ENCODE measurements at regions not wholly inside any gene's neighbourhood (a gene's known extent, or its start where the extent isn't known, plus 50 kb on each side); places are given as distances from the start of the nearest gene placed in this dataset.
A peak's percentile ranks its signal among the peaks of the same experiment; 100 is the strongest.

GRCh38 chr10:114767986-114768821 lies 53.4 kb upstream of the FHIP2A start:
- peaks cover 44% of the 10 kb centered on the region for H3K27me3 ChIP-seq (ENCODE audit: control insufficient read depth, insufficient read depth, low read length, poor library complexity, severe bottlenecking)
- 3% methylated on average over 85 of the region's 85 CpGs for WGBS, 2 experiments
- no peaks in the 10 kb centered on the region for H3K4me1 ChIP-seq (ENCODE audit: control insufficient read depth, insufficient read depth, low read length)
- peak overlapping the region; percentile 33 for H3K4me3 ChIP-seq (ENCODE audit: insufficient read depth, low read depth, low read length)
- no peaks in the 10 kb centered on the region for H3K36me3 ChIP-seq (ENCODE audit: control insufficient read depth, insufficient read depth, low read length)
- H3K27ac ChIP-seq (ENCODE audit: insufficient read depth, low read depth, low read length, poor library complexity, severe bottlenecking), result no peak overlapping the region
- H3K9me3 ChIP-seq (ENCODE audit: control insufficient read depth, low read length), result no peaks in the 10 kb centered on the region

- H3K4me3 ChIP-seq (ENCODE audit: insufficient read depth, low read depth, low read length), result no peak overlapping the region
- H3K9me3 ChIP-seq (ENCODE audit: control insufficient read depth, low read length), result no peaks in the 10 kb centered on the region
- no peaks in the 10 kb centered on the region for H3K4me1 ChIP-seq (ENCODE audit: control insufficient read depth, insufficient read depth, low read length)
- no peak overlapping the region for H3K27ac ChIP-seq (ENCODE audit: insufficient read depth, low read depth, low read length, poor library complexity, severe bottlenecking)
- H3K27me3 ChIP-seq (ENCODE audit: control insufficient read depth, insufficient read depth, low read length, poor library complexity, severe bottlenecking), result peaks cover 44% of the 10 kb centered on the region
- no peaks in the 10 kb centered on the region for H3K36me3 ChIP-seq (ENCODE audit: control insufficient read depth, insufficient read depth, low read length)
Measured at GRCh38 chr10:114770009-114770408, 51.6 kb upstream of the FHIP2A start.

GRCh38 chr10:114771157-114771556 lies 50.4 kb upstream of the FHIP2A start:
- 94 to 100% methylated on average over 1 of the region's 1 CpG for WGBS, 2 experiments
- H3K27me3 ChIP-seq (ENCODE audit: control insufficient read depth, insufficient read depth, low read length, poor library complexity, severe bottlenecking), result peaks cover 43% of the 10 kb centered on the region
- H3K4me1 ChIP-seq (ENCODE audit: control insufficient read depth, insufficient read depth, low read length), result no peaks in the 10 kb centered on the region
- no peaks in the 10 kb centered on the region for H3K9me3 ChIP-seq (ENCODE audit: control insufficient read depth, low read length)
- H3K27ac ChIP-seq (ENCODE audit: insufficient read depth, low read depth, low read length, poor library complexity, severe bottlenecking), result no peak overlapping the region
- H3K4me3 ChIP-seq (ENCODE audit: insufficient read depth, low read depth, low read length), result no peak overlapping the region
- H3K36me3 ChIP-seq (ENCODE audit: control insufficient read depth, insufficient read depth, low read length), result no peaks in the 10 kb centered on the region

GRCh38 chr10:114771749-114772148 lies 49.8 kb upstream of the FHIP2A start:
- Histone ChIP-seq H3K27me3 (ENCODE audit: control insufficient read depth, insufficient read depth, low read length, poor library complexity, severe bottlenecking) (peaks cover 37% of the 10 kb centered on the region), H3K9me3 (ENCODE audit: control insufficient read depth, low read length) (no peaks in the 10 kb centered on the region), H3K36me3 (ENCODE audit: control insufficient read depth, insufficient read depth, low read length) (no peaks in the 10 kb centered on the region), H3K4me3 (ENCODE audit: insufficient read depth, low read depth, low read length) (no peak overlapping the region), H3K4me1 (ENCODE audit: control insufficient read depth, insufficient read depth, low read length) (no peaks in the 10 kb centered on the region), H3K27ac (ENCODE audit: insufficient read depth, low read depth, low read length, poor library complexity, severe bottlenecking) (no peak overlapping the region)
